ENCODE measurements at regions not wholly inside any gene's neighbourhood (a gene's known extent, or its start where the extent isn't known, plus 50 kb on each side); places are given as distances from the start of the nearest gene placed in this dataset.

- peak in 1 of 2 donors; percentile 8 for DNase-seq (ENCODE audit: low read depth in 2 of 2)
- Histone ChIP-seq H3K79me2 (ENCODE audit: control insufficient read depth, insufficient read depth, low read length) (no peaks in the 10 kb centered on the region), H3K9me3 (ENCODE audit: control insufficient read depth, insufficient read depth, low read depth, low read length) (no peaks in the 10 kb centered on the region), H3K27me3 (ENCODE audit: control insufficient read depth, insufficient read depth, low read length) (peaks cover 12% of the 10 kb centered on the region), H2AFZ (ENCODE audit: low read length) (no peak overlapping the region), H3K4me2 (ENCODE audit: extremely low read depth, insufficient read depth, low read length) (peak overlapping the region; percentile 80), H3K27ac (ENCODE audit: insufficient read depth, low read length) (no peak overlapping the region), H4K20me1 (ENCODE audit: control insufficient read depth, extremely low read depth, insufficient read depth, low read length) (no peaks in the 10 kb centered on the region), H3K9ac (ENCODE audit: insufficient read depth, low read length) (no peak overlapping the region), H3K4me3 (replicated peaks in 1 of 4; ENCODE audit: control extremely low read depth in 1 of 4, insufficient read depth in 1 of 4, low read depth in 3 of 4, low read length in 4 of 4) (peak overlapping the region; percentile 24 to 62 (median 30)), H3K36me3 (ENCODE audit: control insufficient read depth, insufficient read depth, low read length) (no peaks in the 10 kb centered on the region), H3K4me1 (ENCODE audit: control insufficient read depth, extremely low read depth, insufficient read depth, low read length) (no peaks in the 10 kb centered on the region)
- TF ChIP-seq CTCF (conservative IDR thresholded peaks at IDR 0.05 in 1 of 2, IDR thresholded peaks at IDR 0.05 in 1 of 2; ENCODE audit: low read depth in 1 of 2, low read length in 2 of 2) (no peak), EZH2 (IDR thresholded peaks at IDR 0.05; ENCODE audit: low read length, missing control alignments) (peak; percentile 59)
Observed at GRCh38 chr10:21172930-21173801, 276.1 kb upstream of the NEBL start.

- H3K9ac ChIP-seq (ENCODE audit: insufficient read depth, low read length) = no peak overlapping the region
- no peak overlapping the region for H2AFZ ChIP-seq (ENCODE audit: low read length)
- H3K27ac ChIP-seq (ENCODE audit: insufficient read depth, low read length) = no peak overlapping the region
- peaks cover 12% of the 10 kb centered on the region for H3K27me3 ChIP-seq (ENCODE audit: control insufficient read depth, insufficient read depth, low read length)
- H3K4me3 ChIP-seq (replicated peaks in 1 of 4; ENCODE audit: control extremely low read depth in 1 of 4, insufficient read depth in 1 of 4, low read depth in 3 of 4, low read length in 4 of 4) = peak overlapping the region in 3 of 4 experiments; percentile 27 to 56 (median 32)
- DNase-seq (ENCODE audit: low read depth in 2 of 2) = no peak
- H3K79me2 ChIP-seq (ENCODE audit: control insufficient read depth, insufficient read depth, low read length) = no peaks in the 10 kb centered on the region
- TF ChIP-seq CTCF (conservative IDR thresholded peaks at IDR 0.05 in 1 of 2, IDR thresholded peaks at IDR 0.05 in 1 of 2; ENCODE audit: low read depth in 1 of 2, low read length in 2 of 2) (no peak), EZH2 (IDR thresholded peaks at IDR 0.05; ENCODE audit: low read length, missing control alignments) (no peak)
- peak overlapping the region; percentile 80 for H3K4me2 ChIP-seq (ENCODE audit: extremely low read depth, insufficient read depth, low read length)
- H3K4me1 ChIP-seq (ENCODE audit: control insufficient read depth, extremely low read depth, insufficient read depth, low read length) = no peaks in the 10 kb centered on the region
- H3K36me3 ChIP-seq (ENCODE audit: control insufficient read depth, insufficient read depth, low read length) = no peaks in the 10 kb centered on the region
- H4K20me1 ChIP-seq (ENCODE audit: control insufficient read depth, extremely low read depth, insufficient read depth, low read length) = no peaks in the 10 kb centered on the region
- H3K9me3 ChIP-seq (ENCODE audit: control insufficient read depth, insufficient read depth, low read depth, low read length) = no peaks in the 10 kb centered on the region
Observed at GRCh38 chr10:21172542-21172929, 275.4 kb upstream of the NEBL start.

GRCh38 chr10:21171936-21172541 lies 274.9 kb upstream of the NEBL start:
- Histone ChIP-seq H3K9ac (ENCODE audit: insufficient read depth, low read length) (no peak overlapping the region), H4K20me1 (ENCODE audit: control insufficient read depth, extremely low read depth, insufficient read depth, low read length) (no peaks in the 10 kb centered on the region), H3K27me3 (ENCODE audit: control insufficient read depth, insufficient read depth, low read length) (peaks cover 12% of the 10 kb centered on the region), H3K9me3 (ENCODE audit: control insufficient read depth, insufficient read depth, low read depth, low read length) (no peaks in the 10 kb centered on the region), H3K36me3 (ENCODE audit: control insufficient read depth, insufficient read depth, low read length) (no peaks in the 10 kb centered on the region), H3K79me2 (ENCODE audit: control insufficient read depth, insufficient read depth, low read length) (no peaks in the 10 kb centered on the region), H3K4me2 (ENCODE audit: extremely low read depth, insufficient read depth, low read length) (no peak overlapping the region), H2AFZ (ENCODE audit: low read length) (no peak overlapping the region), H3K4me3 (replicated peaks in 1 of 4; ENCODE audit: control extremely low read depth in 1 of 4, insufficient read depth in 1 of 4, low read depth in 3 of 4, low read length in 4 of 4) (no peak overlapping the region), H3K4me1 (ENCODE audit: control insufficient read depth, extremely low read depth, insufficient read depth, low read length) (no peaks in the 10 kb centered on the region), H3K27ac (ENCODE audit: insufficient read depth, low read length) (no peak overlapping the region)
- DNase-seq (ENCODE audit: low read depth in 2 of 2) = no peak
- TF ChIP-seq EZH2 (IDR thresholded peaks at IDR 0.05; ENCODE audit: low read length, missing control alignments) (no peak), CTCF (conservative IDR thresholded peaks at IDR 0.05 in 1 of 2, IDR thresholded peaks at IDR 0.05 in 1 of 2; ENCODE audit: low read depth in 1 of 2, low read length in 2 of 2) (no peak)
